GM19025 (cell line): ENCODE measurements at regions not wholly inside any gene's neighbourhood (a gene's known extent, or its start where the extent isn't known, plus 50 kb on each side); places are given as distances from the start of the nearest gene placed in this dataset.

Experiments
- ATAC-seq: cut with Tn5 transposase; IDR thresholded peaks from one replicate; pipeline ENCODE4 v1.9.1; 2021; ENCODE audit warnings: mild to moderate bottlenecking, low read depth, moderate library complexity; ENCODE audit not compliant: unreplicated experiment

DNA sequence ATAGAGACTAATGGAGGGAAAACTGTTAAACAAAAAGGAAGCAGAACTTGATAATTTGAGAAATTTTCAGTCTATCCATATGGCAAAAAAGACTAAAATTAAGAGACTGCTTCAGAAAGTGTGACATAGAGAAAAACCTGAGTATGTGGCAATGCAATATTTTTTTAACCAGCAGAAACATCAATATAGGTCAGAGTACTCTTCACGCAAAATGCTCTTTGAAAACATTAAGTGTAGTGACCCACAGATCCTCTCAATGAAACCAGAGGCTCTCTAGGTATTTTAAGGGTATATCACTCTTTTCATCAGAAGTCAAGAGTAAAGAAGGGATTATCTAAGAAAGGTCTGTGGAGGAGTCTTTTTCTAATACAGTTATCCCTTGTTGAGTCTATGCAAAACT, 1394.8 kb downstream of the DSC3 start:
- ATAC-seq, result no peak

GRCh38 chr18:29644276-29644675, 1398.3 kb downstream of the DSC3 start:
- no peak for ATAC-seq

DNA sequence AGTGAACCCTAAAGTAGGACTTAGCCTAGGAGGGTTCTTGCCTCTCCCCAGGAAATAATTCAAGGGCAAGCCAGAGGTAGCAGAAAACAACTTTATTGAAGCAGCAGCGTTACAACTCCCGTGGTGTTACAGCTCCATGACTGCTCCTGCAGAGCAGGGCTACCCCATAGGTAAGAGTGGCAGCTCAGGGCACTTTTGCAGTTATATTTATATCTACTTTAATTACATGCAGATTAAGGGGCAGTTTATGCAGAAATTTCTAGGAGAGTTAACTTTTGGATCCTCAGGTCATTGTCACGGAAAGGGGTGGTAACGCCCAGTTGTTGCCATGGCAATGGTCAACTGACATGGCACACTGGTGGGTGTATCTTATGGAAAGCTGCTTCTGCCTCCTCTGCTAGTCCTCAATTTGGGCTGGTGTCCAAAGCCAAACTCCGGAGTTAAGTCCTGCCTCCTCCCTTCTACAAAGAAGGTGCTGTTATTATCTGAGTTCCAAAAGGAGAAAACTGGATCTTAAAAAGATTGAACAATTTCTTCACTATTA, 1413.0 kb downstream of the DSC3 start:
- no peak for ATAC-seq

DNA sequence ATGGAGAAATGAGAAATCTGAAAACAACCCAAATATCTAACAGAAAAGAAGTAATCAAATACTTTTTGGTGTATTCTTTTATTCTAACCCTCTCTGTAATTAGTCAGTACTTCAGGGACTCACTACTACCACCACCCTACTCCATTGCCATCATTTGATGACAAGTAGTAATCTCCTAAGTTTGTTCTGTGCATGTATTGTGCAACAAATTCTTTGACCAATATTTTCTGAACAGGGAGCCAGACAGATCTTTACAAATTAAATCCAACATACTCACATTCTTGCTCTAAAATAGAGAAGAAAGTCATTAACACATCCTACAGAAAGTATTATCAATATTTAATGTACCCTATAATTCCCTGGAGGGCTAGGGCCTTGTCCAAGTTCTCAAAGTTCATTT, 1416.4 kb downstream of the DSC3 start:
- ATAC-seq, result no peak

GRCh38 chr18:29616867-29617266, 1425.7 kb downstream of the DSC3 start:
- no peak for ATAC-seq

GRCh38 chr18:29608982-29609381, 1432.1 kb upstream of the CDH2 start:
- no peak for ATAC-seq

DNA sequence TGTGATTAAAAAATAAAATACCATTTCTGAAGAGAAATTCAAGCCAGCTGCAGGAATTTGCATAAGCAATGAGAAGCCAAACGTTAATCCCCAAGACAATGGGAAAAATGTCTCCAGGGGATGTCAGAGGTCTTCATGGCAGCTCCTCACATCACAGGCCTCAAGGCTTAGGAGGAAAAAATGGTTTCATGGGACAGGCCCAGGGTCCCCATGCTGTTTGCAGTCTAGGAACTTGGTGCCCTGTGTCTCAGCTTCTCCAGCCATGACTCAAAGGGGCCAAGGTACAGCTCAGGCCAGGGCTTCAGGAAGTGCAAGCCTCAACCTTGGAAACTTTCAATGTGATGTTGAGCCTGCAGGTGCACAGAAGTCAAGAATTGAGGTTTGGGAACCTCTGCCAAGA, 1428.4 kb upstream of the CDH2 start:
- ATAC-seq, result no peak

DNA sequence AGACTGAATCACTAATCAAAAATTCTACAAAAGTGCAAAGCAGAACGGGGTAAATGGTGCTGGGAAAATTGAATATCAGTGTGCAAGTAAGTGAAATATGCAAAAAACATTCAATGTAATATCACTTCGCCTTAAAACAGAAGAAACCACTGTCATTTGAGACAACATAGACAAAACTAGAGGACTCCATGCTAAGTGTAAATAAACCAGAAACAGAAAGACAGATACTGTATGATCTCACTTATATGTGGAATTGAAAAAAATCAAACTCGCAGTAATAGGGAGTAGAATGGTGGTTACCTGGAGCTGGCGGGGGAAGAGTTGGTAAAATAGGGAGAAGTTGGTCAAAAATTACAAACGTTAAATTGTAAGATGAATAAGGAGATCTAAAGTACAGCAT, 1420.0 kb upstream of the CDH2 start:
- no peak for ATAC-seq

DNA sequence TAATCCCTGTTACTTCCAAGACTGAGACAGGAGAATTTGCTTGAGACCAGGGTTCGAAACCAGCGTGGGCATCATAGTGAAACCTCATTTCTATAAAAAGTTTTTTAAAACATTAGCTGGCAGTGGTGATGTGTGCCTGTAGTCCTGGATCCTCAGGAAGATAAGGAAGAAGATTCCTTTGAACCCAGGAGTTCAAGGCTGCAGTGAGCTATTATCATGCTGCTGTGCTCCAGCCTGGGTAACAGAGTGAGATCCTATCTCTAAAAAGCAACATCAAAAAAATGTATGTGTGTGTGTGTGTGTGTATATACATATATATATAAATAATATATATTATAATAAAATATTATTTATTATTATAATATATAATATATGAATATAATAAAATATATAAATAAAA, 1417.6 kb upstream of the CDH2 start:
- ATAC-seq, result no peak

GRCh38 chr18:29588446-29589100, 1411.6 kb upstream of the CDH2 start:
- ATAC-seq, result no peak

DNA sequence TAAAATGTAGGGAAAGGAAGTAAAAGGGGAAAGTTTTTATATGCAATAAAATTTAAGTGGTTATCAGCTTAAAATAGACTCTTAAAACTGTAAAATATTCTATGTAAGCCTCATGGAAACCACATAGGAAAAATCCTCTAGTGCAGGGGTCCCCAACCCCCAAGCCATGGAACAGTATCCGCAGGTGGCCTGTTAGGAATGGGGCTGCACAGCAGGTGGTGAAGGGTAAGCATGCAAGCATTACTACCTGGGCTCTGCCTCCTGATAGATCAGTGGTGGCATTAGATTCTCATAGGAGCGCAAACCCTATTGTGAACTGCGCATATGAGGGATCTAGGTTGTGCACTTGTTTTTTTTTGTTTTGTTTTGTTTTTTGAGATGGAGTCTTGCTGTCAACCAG, 1409.3 kb upstream of the CDH2 start:
- ATAC-seq, result no peak

DNA sequence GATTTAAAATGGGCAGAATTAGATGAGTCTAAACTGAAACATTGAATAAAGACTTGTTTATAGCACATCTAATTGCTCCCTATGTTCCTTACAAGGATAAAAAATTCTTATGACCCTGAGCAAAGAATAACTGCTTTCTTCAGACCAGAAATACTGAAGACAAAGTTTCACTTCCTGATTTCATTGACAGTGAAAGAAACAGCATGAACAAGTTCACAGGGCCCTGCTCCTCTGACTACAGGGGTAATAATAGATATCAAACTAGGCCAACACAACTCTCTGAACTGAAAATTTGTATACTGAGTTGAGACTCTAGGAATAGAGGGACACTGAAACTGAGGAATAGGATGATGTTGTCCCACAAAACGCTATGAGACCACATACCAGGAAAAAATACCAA, 1383.3 kb upstream of the CDH2 start:
- no peak for ATAC-seq

DNA sequence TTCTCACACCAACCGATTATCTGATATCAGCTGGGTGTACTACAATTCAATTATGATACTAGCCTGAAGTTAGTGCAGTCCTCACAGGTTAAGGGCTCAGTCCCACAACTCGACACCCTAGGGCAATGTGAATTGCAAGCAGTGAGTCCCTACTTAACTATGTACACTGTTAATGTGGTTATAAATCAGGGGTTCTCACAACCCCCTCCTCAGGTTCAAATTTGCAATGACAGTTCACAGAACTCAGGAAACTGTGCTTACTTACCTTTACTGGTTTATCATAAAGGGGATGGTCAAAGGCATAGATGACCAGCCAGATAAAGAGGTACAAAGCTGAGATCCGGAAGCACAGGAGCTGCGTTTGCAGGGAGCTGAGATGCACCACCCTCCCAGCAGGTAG, 1379.1 kb upstream of the CDH2 start:
- no peak for ATAC-seq

- no peak for ATAC-seq
Measured at GRCh38 chr18:29549759-29550158, 1372.8 kb upstream of the CDH2 start.

GRCh38 chr18:29547626-29548025, 1370.7 kb upstream of the CDH2 start:
- no peak for ATAC-seq

- no peak for ATAC-seq
Measured at GRCh38 chr18:29540548-29540947, 1363.6 kb upstream of the CDH2 start.

DNA sequence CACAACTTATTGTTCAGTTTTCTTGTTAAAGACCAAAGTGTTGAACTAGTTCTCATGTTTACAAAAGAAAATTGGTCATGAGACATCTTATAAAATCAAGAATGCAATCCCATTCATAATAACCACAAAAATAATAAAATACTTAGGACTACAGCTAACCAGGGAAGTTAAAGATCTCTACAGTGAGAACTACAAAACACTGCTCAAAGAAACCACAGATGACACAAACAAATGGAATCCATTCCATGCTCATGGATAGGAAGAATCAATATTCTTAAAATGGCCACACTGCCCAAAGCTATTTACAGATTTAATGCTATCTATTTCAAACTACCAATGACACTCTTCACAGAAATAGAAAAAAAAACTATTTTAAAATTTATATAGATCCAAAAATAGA, 1354.8 kb upstream of the CDH2 start:
- ATAC-seq, result no peak

GRCh38 chr18:29523371-29523770, 1346.4 kb upstream of the CDH2 start:
- no peak for ATAC-seq

DNA sequence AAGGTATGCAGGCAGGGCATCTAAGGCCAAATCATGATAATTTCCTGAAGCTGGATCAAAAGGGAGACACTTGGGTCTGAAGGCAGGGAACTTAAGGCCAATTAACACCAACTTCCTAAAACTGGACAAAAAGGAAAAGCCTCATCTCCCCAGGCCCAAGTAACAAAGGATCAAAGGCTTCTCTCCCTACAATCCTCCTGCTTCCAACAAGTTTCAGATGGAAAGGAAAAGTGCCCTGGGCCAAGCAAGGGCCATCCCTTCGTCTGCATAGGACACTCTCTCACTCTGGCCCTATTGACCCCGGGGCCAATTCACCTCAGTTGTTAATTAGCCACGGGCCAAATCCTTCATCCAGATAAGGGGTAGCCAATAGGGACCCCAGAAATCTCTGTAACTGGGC, 1335.8 kb upstream of the CDH2 start:
- ATAC-seq, result no peak

GRCh38 chr18:29512203-29512602, 1335.3 kb upstream of the CDH2 start:
- ATAC-seq, result no peak

- no peak for ATAC-seq
Measured at GRCh38 chr18:29501952-29502351, 1325.0 kb upstream of the CDH2 start.

- ATAC-seq, result no peak
Measured at GRCh38 chr18:29496152-29496680, 1319.3 kb upstream of the CDH2 start.

GRCh38 chr18:29494371-29494770, 1317.4 kb upstream of the CDH2 start:
- ATAC-seq, result no peak
